ENCODE measurements at regions not wholly inside any gene's neighbourhood (a gene's known extent, or its start where the extent isn't known, plus 50 kb on each side); places are given as distances from the start of the nearest gene placed in this dataset.

- H3K27ac ChIP-seq (ENCODE audit: insufficient read depth, low read length): no peak overlapping the region
- no peak overlapping the region for H2AFZ ChIP-seq (replicated peaks; ENCODE audit: low read length, poor library complexity)
- H2BK5ac ChIP-seq (ENCODE audit: low read depth, low read length, poor library complexity, severe bottlenecking): no peak overlapping the region
- H2BK15ac ChIP-seq (ENCODE audit: low read depth, low read length): no peak overlapping the region
- no peak overlapping the region for H3K14ac ChIP-seq (replicated peaks; ENCODE audit: low read depth, low read length)
- no peak overlapping the region for H2BK20ac ChIP-seq (ENCODE audit: low read depth, low read length)
- no peak overlapping the region for H3K23ac ChIP-seq (ENCODE audit: low read depth, low read length)
- no peak for ATAC-seq (ENCODE audit: low read depth)
- H3K4me2 ChIP-seq (ENCODE audit: low read depth, low read length): no peak overlapping the region
- peaks cover 4% of the 10 kb centered on the region for H3K27me3 ChIP-seq (ENCODE audit: control insufficient read depth, insufficient read depth, low read length)
- H4K91ac ChIP-seq (ENCODE audit: insufficient read depth, low read depth, low read length): no peak overlapping the region
- no peak overlapping the region for H3K4ac ChIP-seq (ENCODE audit: low read depth, low read length)
- no peak overlapping the region for H2AK5ac ChIP-seq (ENCODE audit: low read depth, low read length)
- in situ Hi-C loops (cut with MboI; ENCODE audit: low sequenced_read_pairs): no loop called here
- no peak for DNase-seq
- H3K18ac ChIP-seq (ENCODE audit: low read depth, low read length): no peak overlapping the region
- no peak overlapping the region for H3K56ac ChIP-seq (ENCODE audit: extremely low read depth, insufficient read depth, low read length)
- H4K8ac ChIP-seq (ENCODE audit: low read depth in 2 of 2, low read length in 2 of 2): no peak overlapping the region
- H3K79me1 ChIP-seq (ENCODE audit: low read depth in 1 of 2, low read length in 2 of 2): no peaks in the 10 kb centered on the region
- H2BK120ac ChIP-seq (ENCODE audit: low read depth, low read length): no peak overlapping the region
- H3K4me3 ChIP-seq (ENCODE audit: insufficient read depth, low read depth, low read length): no peak overlapping the region
- no TSS peak for BruUV-seq (replicated peaks)
- H4K20me1 ChIP-seq (ENCODE audit: insufficient read depth, low read length): no peaks in the 10 kb centered on the region
- ChIA-PET CTCF (interaction anchor here (1.0 kb wide), 1 partner anchor 216 kb away, joined by 3 read pairs; no protein-coding TSS in a partner anchor), POLR2A (ENCODE audit: unreplicated experiment) (no interaction called here)
- no peak overlapping the region for H4K5ac ChIP-seq (ENCODE audit: low read depth, low read length)
- no peak overlapping the region for H2AK9ac ChIP-seq (replicated peaks; ENCODE audit: low read depth, low read length, poor library complexity)
- no peaks in the 10 kb centered on the region for H3K9me3 ChIP-seq (ENCODE audit: control insufficient read depth, insufficient read depth, low read length)
- H3K9ac ChIP-seq (ENCODE audit: low read depth, low read length): no peak overlapping the region
- dilution Hi-C loops (cut with HindIII; ENCODE audit: low sequenced_read_pairs, unreplicated experiment): no loop called here
- intact Hi-C loops (cut with micrococcal nuclease): no loop called here
- H3K9me1 ChIP-seq (ENCODE audit: insufficient read depth, low read length): no peaks in the 10 kb centered on the region
- no peaks in the 10 kb centered on the region for H3K36me3 ChIP-seq (ENCODE audit: control insufficient read depth, insufficient read depth, low read length)
- TF ChIP-seq SMC3 (IDR thresholded peaks at IDR 0.05; ENCODE audit: low read depth, low read length) (no peak), CHD1 (IDR thresholded peaks at IDR 0.05; ENCODE audit: low read depth, low read length) (no peak), RAD21 (IDR thresholded peaks at IDR 0.05; ENCODE audit: low read length) (no peak), FOS (IDR thresholded peaks at IDR 0.05; ENCODE audit: low read depth, low read length) (no peak), MXI1 (IDR thresholded peaks at IDR 0.05; ENCODE audit: borderline replicate concordance, low read depth, low read length) (no peak), CEBPB (IDR thresholded peaks at IDR 0.05; ENCODE audit: low read depth, low read length) (no peak), POLR2A (IDR thresholded peaks at IDR 0.05; ENCODE audit: low read depth, low read length) (no peak), MAFK (IDR thresholded peaks at IDR 0.05; ENCODE audit: low read depth, low read length) (no peak), RCOR1 (IDR thresholded peaks at IDR 0.05; ENCODE audit: insufficient replicate concordance, low read length) (no peak), RFX5 (IDR thresholded peaks at IDR 0.05; ENCODE audit: low read depth, low read length) (no peak), BHLHE40 (IDR thresholded peaks at IDR 0.05; ENCODE audit: low read depth, low read length) (no peak), NFE2L2 (IDR thresholded peaks at IDR 0.05; ENCODE audit: low read depth, low read length) (no peak), MAZ (IDR thresholded peaks at IDR 0.05; ENCODE audit: borderline replicate concordance, low read depth, low read length) (no peak)
- TF ChIP-seq, protein P1, sequence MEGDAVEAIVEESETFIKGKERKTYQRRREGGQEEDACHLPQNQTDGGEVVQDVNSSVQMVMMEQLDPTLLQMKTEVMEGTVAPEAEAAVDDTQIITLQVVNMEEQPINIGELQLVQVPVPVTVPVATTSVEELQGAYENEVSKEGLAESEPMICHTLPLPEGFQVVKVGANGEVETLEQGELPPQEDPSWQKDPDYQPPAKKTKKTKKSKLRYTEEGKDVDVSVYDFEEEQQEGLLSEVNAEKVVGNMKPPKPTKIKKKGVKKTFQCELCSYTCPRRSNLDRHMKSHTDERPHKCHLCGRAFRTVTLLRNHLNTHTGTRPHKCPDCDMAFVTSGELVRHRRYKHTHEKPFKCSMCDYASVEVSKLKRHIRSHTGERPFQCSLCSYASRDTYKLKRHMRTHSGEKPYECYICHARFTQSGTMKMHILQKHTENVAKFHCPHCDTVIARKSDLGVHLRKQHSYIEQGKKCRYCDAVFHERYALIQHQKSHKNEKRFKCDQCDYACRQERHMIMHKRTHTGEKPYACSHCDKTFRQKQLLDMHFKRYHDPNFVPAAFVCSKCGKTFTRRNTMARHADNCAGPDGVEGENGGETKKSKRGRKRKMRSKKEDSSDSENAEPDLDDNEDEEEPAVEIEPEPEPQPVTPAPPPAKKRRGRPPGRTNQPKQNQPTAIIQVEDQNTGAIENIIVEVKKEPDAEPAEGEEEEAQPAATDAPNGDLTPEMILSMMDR (conservative IDR thresholded peaks at IDR 0.05; ENCODE audit: low read depth, low read length): no peak
- TF ChIP-seq, protein P2, sequence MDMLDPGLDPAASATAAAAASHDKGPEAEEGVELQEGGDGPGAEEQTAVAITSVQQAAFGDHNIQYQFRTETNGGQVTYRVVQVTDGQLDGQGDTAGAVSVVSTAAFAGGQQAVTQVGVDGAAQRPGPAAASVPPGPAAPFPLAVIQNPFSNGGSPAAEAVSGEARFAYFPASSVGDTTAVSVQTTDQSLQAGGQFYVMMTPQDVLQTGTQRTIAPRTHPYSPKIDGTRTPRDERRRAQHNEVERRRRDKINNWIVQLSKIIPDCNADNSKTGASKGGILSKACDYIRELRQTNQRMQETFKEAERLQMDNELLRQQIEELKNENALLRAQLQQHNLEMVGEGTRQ (IDR thresholded peaks at IDR 0.05; ENCODE audit: low read depth, low read length): no peak
- TF ChIP-seq, protein P3, sequence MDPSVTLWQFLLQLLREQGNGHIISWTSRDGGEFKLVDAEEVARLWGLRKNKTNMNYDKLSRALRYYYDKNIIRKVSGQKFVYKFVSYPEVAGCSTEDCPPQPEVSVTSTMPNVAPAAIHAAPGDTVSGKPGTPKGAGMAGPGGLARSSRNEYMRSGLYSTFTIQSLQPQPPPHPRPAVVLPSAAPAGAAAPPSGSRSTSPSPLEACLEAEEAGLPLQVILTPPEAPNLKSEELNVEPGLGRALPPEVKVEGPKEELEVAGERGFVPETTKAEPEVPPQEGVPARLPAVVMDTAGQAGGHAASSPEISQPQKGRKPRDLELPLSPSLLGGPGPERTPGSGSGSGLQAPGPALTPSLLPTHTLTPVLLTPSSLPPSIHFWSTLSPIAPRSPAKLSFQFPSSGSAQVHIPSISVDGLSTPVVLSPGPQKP (IDR thresholded peaks at IDR 0.05; ENCODE audit: borderline replicate concordance, low read depth, low read length): no peak
- no peaks in the 10 kb centered on the region for H3K4me1 ChIP-seq (ENCODE audit: control insufficient read depth, insufficient read depth, low read length)
Observed at GRCh38 chr11:95379479-95379878, 148.5 kb upstream of the SESN3 start.

Data from IMR-90 (cell line).